Right ventricle myocardium superior (tissue), 1 donor: ENCODE measurements at regions not wholly inside any gene's neighbourhood (a gene's known extent, or its start where the extent isn't known, plus 50 kb on each side); places are given as distances from the start of the nearest gene placed in this dataset.

ENCODE experiments used
- ATAC-seq: fragments of 200-7000 bp; cut with Tn5 transposase; one replicate; pipeline ENCODE4 v1.9.1; 2020; ENCODE audit warnings: mild to moderate bottlenecking; ENCODE audit not compliant: poor library complexity
- DNase-seq: peaks from one replicate; pipeline ENCODE4 v3.0.0-alpha.2; 2020
- intact Hi-C: fragments of 100-400 bp; cut with DNase I; formaldehyde crosslinking; loops from one replicate; pipeline ENCODE4 v1.11.2; 2022
- donor health status: DM: no; HTN: yes; CAD: no; lungs with severe emphysema.

- intact Hi-C loops: loop anchor here (5.0 to 10.0 kb wide), 2 partner anchors 73 to 160 kb away; a partner anchor contains a TSS
- no peak for DNase-seq
- no peak for ATAC-seq
Observed at GRCh38 chr6:26194816-26195375, 107.7 kb downstream of the HFE start.

GRCh38 chr6:26195376-26195923 is 108.2 kb downstream of the HFE start:
- peak; percentile 94 for DNase-seq
- peak; percentile 74 for ATAC-seq
- intact Hi-C loops: loop anchor here (5.0 to 10.0 kb wide), 2 partner anchors 73 to 161 kb away; a partner anchor contains a TSS

- no peak for DNase-seq
- intact Hi-C loops: loop anchor here (5.0 to 10.0 kb wide), 2 partner anchors 74 to 161 kb away; a partner anchor contains a TSS
Observed at GRCh38 chr6:26195924-26196845, 109.0 kb downstream of the HFE start.

GRCh38 chr6:26196846-26197635 is 109.8 kb downstream of the HFE start:
- DNase-seq: peak; percentile 72

More at GRCh38 chr6:26195924-26196845, 109.0 kb downstream of the HFE start:
- no peak for ATAC-seq

GRCh38 chr6:26197636-26197932 is 110.4 kb downstream of the HFE start:
- ATAC-seq: no peak
- intact Hi-C loops: loop anchor here (5.0 to 10.0 kb wide), 2 partner anchors 75 to 163 kb away; a partner anchor contains a TSS
- DNase-seq: no peak

More at GRCh38 chr6:26196846-26197635, 109.8 kb downstream of the HFE start:
- ATAC-seq: peak; percentile 57
- intact Hi-C loops: loop anchor here (5.0 to 10.0 kb wide), 2 partner anchors 75 to 162 kb away; a partner anchor contains a TSS

- no peak for ATAC-seq
- intact Hi-C loops: loop anchor here (5.0 to 10.0 kb wide), 2 partner anchors 76 to 163 kb away; a partner anchor contains a TSS
- no peak for DNase-seq
Observed at GRCh38 chr6:26197933-26198721, 110.9 kb downstream of the HFE start.

- DNase-seq: no peak
- ATAC-seq: peak; percentile 14
- intact Hi-C loops: loop anchor here (5.0 to 10.0 kb wide), 2 partner anchors 76 to 164 kb away; a partner anchor contains a TSS
Observed at GRCh38 chr6:26198722-26199056, 111.5 kb downstream of the HFE start.

GRCh38 chr6:26199057-26199772 is 112.0 kb downstream of the HFE start:
- peak; percentile 80 for DNase-seq
- intact Hi-C loops: loop anchor here (5.0 to 10.0 kb wide), 2 partner anchors 77 to 164 kb away; a partner anchor contains a TSS
- peak; percentile 83 for ATAC-seq

- no peak for ATAC-seq
- intact Hi-C loops: loop anchor here (5.0 to 10.0 kb wide), 2 partner anchors 78 to 165 kb away; a partner anchor contains a TSS
- DNase-seq: no peak
Observed at GRCh38 chr6:26199773-26200764, 112.8 kb downstream of the HFE start.

GRCh38 chr6:26200918-26201721 is 113.9 kb downstream of the HFE start:
- intact Hi-C loops: no loop called here
- no peak for ATAC-seq

GRCh38 chr6:26202201-26202611 is 115.0 kb downstream of the HFE start:
- intact Hi-C loops: no loop called here
- ATAC-seq: no peak
- DNase-seq: no peak

More at GRCh38 chr6:26200918-26201721, 113.9 kb downstream of the HFE start:
- no peak for DNase-seq

GRCh38 chr6:26202811-26203583 is 115.8 kb downstream of the HFE start:
- ATAC-seq: no peak
- intact Hi-C loops: no loop called here
- DNase-seq: no peak

GRCh38 chr6:26204332-26205160 is 117.3 kb downstream of the HFE start:
- DNase-seq (peak; percentile 89), ATAC-seq (peak; percentile 95)
- intact Hi-C loops: no loop called here

GRCh38 chr6:26205161-26205624 is 118.0 kb downstream of the HFE start:
- ATAC-seq: peak; percentile 84
- DNase-seq: peak; percentile 86
- intact Hi-C loops: no loop called here
